Neural cell (in vitro differentiated cells): ENCODE measurements at regions not wholly inside any gene's neighbourhood (a gene's known extent, or its start where the extent isn't known, plus 50 kb on each side); places are given as distances from the start of the nearest gene placed in this dataset.

ENCODE experiments used
- H2AFZ ChIP-seq: fragments of 200-600, 300-800 bp; sonication (generic), shearing (Covaris generic); 2 replicates; pipeline ENCODE4 v1.6.0; 2014; ENCODE audit warnings: low read depth, mild to moderate bottlenecking, antibody characterized with exemption, low read length, moderate library complexity
- H3F3A ChIP-seq: fragments of 200-600 bp; shearing (Covaris generic); 2 replicates; pipeline ENCODE4 v1.6.1; 2016; ENCODE audit warnings: mild to moderate bottlenecking, moderate library complexity, mixed read lengths, antibody characterized with exemption, low read length; ENCODE audit not compliant: insufficient read depth, poor library complexity, severe bottlenecking
- H3K27ac ChIP-seq: fragments of 200-600, 300-800 bp; sonication (generic), shearing (Covaris generic); 2 replicates; pipeline ENCODE4 v1.5.1; 2014; ENCODE audit warnings: mild to moderate bottlenecking, low read length, moderate library complexity
- H3K27me3 ChIP-seq: fragments of 300-800, 200-600 bp; sonication (generic), shearing (Covaris generic); 2 replicates; pipeline ENCODE4 v1.6.0; 2014; ENCODE audit warnings: mild to moderate bottlenecking, low read depth, low read length, moderate library complexity; ENCODE audit not compliant: insufficient read depth
- H3K36me3 ChIP-seq: fragments of 300-800, 200-600 bp; sonication (generic), shearing (Covaris generic); 2 replicates; pipeline ENCODE4 v1.5.1; 2014; ENCODE audit warnings: mild to moderate bottlenecking, antibody characterized with exemption, low read length, moderate library complexity; ENCODE audit not compliant: insufficient read depth
- H3K4me2 ChIP-seq: fragments of 300-800, 200-600 bp; sonication (generic), shearing (Covaris generic); 2 replicates; pipeline ENCODE4 v1.6.0; 2014; ENCODE audit warnings: mild to moderate bottlenecking, low read length
- H3K4me3 ChIP-seq: fragments of 300-800, 200-600 bp; sonication (generic), shearing (Covaris generic); 2 replicates; pipeline ENCODE4 v1.5.1; 2014; ENCODE audit warnings: mild to moderate bottlenecking, low read length, moderate library complexity
- H3K79me2 ChIP-seq: fragments of 200-600 bp; shearing (Covaris generic); replicated peaks from 2 replicates; pipeline ENCODE4 v1.6.0; 2014; ENCODE audit warnings: mild to moderate bottlenecking, low read length, moderate library complexity; ENCODE audit not compliant: insufficient read depth
- H3K9ac ChIP-seq: fragments of 300-800, 200-600 bp; sonication (generic), shearing (Covaris generic); 2 replicates; pipeline ENCODE4 v1.6.1; 2016; ENCODE audit warnings: mild to moderate bottlenecking, low read length, mixed read lengths
- H3K9me2 ChIP-seq: fragments of 200-600 bp; shearing (Covaris generic); 2 replicates; pipeline ENCODE4 v1.6.1; 2016; ENCODE audit warnings: mild to moderate bottlenecking, low read length, mixed read lengths; ENCODE audit not compliant: insufficient read depth
- H3K9me3 ChIP-seq: fragments of 200-600, 300-800 bp; sonication (generic), shearing (Covaris generic); 2 replicates; pipeline ENCODE4 v1.6.1; 2016; ENCODE audit warnings: mild to moderate bottlenecking, mixed run types, low read length, moderate library complexity, mixed read lengths
- H4K20me1 ChIP-seq: fragments of 200-600 bp; shearing (Covaris generic); 2 replicates; pipeline ENCODE4 v1.6.1; 2016; ENCODE audit warnings: mild to moderate bottlenecking, mixed run types; ENCODE audit not compliant: insufficient read depth
- EP300 ChIP-seq: fragments of 450-650 bp; conservative IDR thresholded peaks from 2 replicates; pipeline ENCODE4 v1.6.1; 2014; ENCODE audit warnings: antibody characterized with exemption, mild to moderate bottlenecking, moderate library complexity; ENCODE audit not compliant: poor library complexity, severe bottlenecking
- EZH2 ChIP-seq: fragments of 200-600, 300-800 bp; shearing (Covaris generic), sonication (generic); IDR thresholded peaks from 2 replicates; pipeline ENCODE4 v1.6.1; 2014; ENCODE audit warnings: antibody characterized with exemption, low read length, borderline replicate concordance, mild to moderate bottlenecking; ENCODE audit not compliant: insufficient read depth, poor library complexity, severe bottlenecking
- MXI1 ChIP-seq: fragments of 450-650 bp; conservative IDR thresholded peaks from 2 replicates; pipeline ENCODE4 v1.6.1; 2014; ENCODE audit warnings: antibody characterized with exemption, mild to moderate bottlenecking; ENCODE audit not compliant: poor library complexity, severe bottlenecking
- POLR2AphosphoS5 ChIP-seq: IDR thresholded peaks from 2 replicates; pipeline ENCODE4 v1.6.1; 2012
- RAD21 ChIP-seq: fragments of 450-650 bp; conservative IDR thresholded peaks from 2 replicates; pipeline ENCODE4 v1.6.1; 2014; ENCODE audit warnings: antibody characterized with exemption, mild to moderate bottlenecking, moderate library complexity
- SMC3 ChIP-seq: fragments of 450-650 bp; conservative IDR thresholded peaks from 2 replicates; pipeline ENCODE4 v1.6.1; 2014; ENCODE audit warnings: antibody characterized with exemption, mild to moderate bottlenecking, moderate library complexity; ENCODE audit not compliant: poor library complexity
- TAF1 ChIP-seq: IDR thresholded peaks from 2 replicates; pipeline ENCODE4 v1.6.1; 2012; ENCODE audit warnings: low read depth
- TF ChIP-seq, protein P1 (sequence below): IDR thresholded peaks from 2 replicates; pipeline ENCODE4 v1.6.1; 2012; ENCODE audit warnings: borderline replicate concordance
- TF ChIP-seq, protein P2 (sequence below): fragments of 450-650 bp; IDR thresholded peaks from 2 replicates; pipeline ENCODE4 v1.5.1; 2014; ENCODE audit warnings: antibody characterized with exemption, mild to moderate bottlenecking, moderate library complexity; ENCODE audit not compliant: poor library complexity, severe bottlenecking

- H3K36me3 ChIP-seq = no peaks in the 10 kb centered on the region
- no peaks in the 10 kb centered on the region for H3K79me2 ChIP-seq
- no peak overlapping the region for H3K4me3 ChIP-seq
- no peaks in the 10 kb centered on the region for H4K20me1 ChIP-seq
- no peaks in the 10 kb centered on the region for H3F3A ChIP-seq
- no peak overlapping the region for H3K27ac ChIP-seq
- H3K9me2 ChIP-seq = no peaks in the 10 kb centered on the region
- H2AFZ ChIP-seq = no peak overlapping the region
- H3K4me2 ChIP-seq = no peak overlapping the region
- no peaks in the 10 kb centered on the region for H3K27me3 ChIP-seq
- TF ChIP-seq TAF1 = no peak
- peak; percentile 63 for TF ChIP-seq RAD21
- TF ChIP-seq EZH2 = no peak
- no peak for TF ChIP-seq EP300
- TF ChIP-seq POLR2AphosphoS5 = no peak
- TF ChIP-seq, protein P1, sequence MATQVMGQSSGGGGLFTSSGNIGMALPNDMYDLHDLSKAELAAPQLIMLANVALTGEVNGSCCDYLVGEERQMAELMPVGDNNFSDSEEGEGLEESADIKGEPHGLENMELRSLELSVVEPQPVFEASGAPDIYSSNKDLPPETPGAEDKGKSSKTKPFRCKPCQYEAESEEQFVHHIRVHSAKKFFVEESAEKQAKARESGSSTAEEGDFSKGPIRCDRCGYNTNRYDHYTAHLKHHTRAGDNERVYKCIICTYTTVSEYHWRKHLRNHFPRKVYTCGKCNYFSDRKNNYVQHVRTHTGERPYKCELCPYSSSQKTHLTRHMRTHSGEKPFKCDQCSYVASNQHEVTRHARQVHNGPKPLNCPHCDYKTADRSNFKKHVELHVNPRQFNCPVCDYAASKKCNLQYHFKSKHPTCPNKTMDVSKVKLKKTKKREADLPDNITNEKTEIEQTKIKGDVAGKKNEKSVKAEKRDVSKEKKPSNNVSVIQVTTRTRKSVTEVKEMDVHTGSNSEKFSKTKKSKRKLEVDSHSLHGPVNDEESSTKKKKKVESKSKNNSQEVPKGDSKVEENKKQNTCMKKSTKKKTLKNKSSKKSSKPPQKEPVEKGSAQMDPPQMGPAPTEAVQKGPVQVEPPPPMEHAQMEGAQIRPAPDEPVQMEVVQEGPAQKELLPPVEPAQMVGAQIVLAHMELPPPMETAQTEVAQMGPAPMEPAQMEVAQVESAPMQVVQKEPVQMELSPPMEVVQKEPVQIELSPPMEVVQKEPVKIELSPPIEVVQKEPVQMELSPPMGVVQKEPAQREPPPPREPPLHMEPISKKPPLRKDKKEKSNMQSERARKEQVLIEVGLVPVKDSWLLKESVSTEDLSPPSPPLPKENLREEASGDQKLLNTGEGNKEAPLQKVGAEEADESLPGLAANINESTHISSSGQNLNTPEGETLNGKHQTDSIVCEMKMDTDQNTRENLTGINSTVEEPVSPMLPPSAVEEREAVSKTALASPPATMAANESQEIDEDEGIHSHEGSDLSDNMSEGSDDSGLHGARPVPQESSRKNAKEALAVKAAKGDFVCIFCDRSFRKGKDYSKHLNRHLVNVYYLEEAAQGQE = no peak
- TF ChIP-seq MXI1 = no peak
- TF ChIP-seq, protein P2, sequence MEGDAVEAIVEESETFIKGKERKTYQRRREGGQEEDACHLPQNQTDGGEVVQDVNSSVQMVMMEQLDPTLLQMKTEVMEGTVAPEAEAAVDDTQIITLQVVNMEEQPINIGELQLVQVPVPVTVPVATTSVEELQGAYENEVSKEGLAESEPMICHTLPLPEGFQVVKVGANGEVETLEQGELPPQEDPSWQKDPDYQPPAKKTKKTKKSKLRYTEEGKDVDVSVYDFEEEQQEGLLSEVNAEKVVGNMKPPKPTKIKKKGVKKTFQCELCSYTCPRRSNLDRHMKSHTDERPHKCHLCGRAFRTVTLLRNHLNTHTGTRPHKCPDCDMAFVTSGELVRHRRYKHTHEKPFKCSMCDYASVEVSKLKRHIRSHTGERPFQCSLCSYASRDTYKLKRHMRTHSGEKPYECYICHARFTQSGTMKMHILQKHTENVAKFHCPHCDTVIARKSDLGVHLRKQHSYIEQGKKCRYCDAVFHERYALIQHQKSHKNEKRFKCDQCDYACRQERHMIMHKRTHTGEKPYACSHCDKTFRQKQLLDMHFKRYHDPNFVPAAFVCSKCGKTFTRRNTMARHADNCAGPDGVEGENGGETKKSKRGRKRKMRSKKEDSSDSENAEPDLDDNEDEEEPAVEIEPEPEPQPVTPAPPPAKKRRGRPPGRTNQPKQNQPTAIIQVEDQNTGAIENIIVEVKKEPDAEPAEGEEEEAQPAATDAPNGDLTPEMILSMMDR = peak; percentile 55
- TF ChIP-seq SMC3 = peak; percentile 64
- H3K9ac ChIP-seq = no peak overlapping the region
- H3K9me3 ChIP-seq = no peaks in the 10 kb centered on the region
These were observed 258.3 kb downstream of the SS18 start for GRCh38 chr18:25832001-25832604.

DNA sequence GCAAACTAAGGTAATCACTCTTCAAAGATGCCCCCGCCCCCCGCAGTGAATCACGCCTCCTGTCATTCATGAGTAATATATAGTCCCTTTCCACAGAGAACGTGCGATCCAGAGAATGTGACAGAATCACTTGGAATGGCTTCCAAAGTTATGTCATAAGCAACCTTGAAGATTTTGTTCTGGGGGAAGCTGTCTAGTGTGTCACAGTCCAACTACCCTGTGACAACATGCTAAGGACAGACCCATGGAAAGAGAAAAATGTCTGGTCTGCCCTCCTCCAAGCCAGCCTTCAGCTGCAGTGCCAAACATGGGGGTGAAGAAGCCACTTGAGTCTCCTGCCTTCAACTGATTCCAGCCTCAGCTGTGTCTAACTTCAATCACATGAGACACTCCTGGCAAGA, 259.1 kb downstream of the SS18 start:
- H3K36me3 ChIP-seq = no peaks in the 10 kb centered on the region
- H3F3A ChIP-seq = no peaks in the 10 kb centered on the region
- H3K9me2 ChIP-seq = no peaks in the 10 kb centered on the region
- no peak overlapping the region for H2AFZ ChIP-seq
- no peaks in the 10 kb centered on the region for H3K27me3 ChIP-seq
- TF ChIP-seq POLR2AphosphoS5 (no peak), EP300 (no peak), MXI1 (no peak), TAF1 (no peak), RAD21 (no peak), EZH2 (no peak), SMC3 (no peak)
- TF ChIP-seq, protein P2 = no peak
- TF ChIP-seq, protein P1 = no peak
- H3K27ac ChIP-seq = no peak overlapping the region
- H3K4me3 ChIP-seq = no peak overlapping the region
- H3K4me2 ChIP-seq = no peak overlapping the region
- H3K79me2 ChIP-seq = no peaks in the 10 kb centered on the region
- no peaks in the 10 kb centered on the region for H4K20me1 ChIP-seq
- no peaks in the 10 kb centered on the region for H3K9me3 ChIP-seq
- no peak overlapping the region for H3K9ac ChIP-seq
